K562 (cell line): ENCODE measurements at regions not wholly inside any gene's neighbourhood (a gene's known extent, or its start where the extent isn't known, plus 50 kb on each side); places are given as distances from the start of the nearest gene placed in this dataset.
"Not testable (repeated sequence)": the region's sequence is repeated elsewhere in the genome, so short reads cannot be mapped to it uniquely, and the experiment has no call there.

Experiments
- ATAC-seq: fragments of 200-7000 bp; cut with Tn5 transposase; 3 replicates; pipeline ENCODE4 v1.9.1; 2020; ENCODE audit warnings: moderate library complexity
- BruUV-seq: library from RNA; stranded (reverse); fragments of 400-500 nt; replicated peaks from 2 replicates; lab custom pipeline; 2021; lab: Mats Ljungman, UMichigan
- CTCF ChIA-PET: fragments of 300-600 bp; formaldehyde crosslinking; extraction: SDS; loops from one replicate; lab custom pipeline; 2021; ENCODE audit warnings: low intra/inter-chr PET ratio; lab: Yijun Ruan, JAX
- POLR2A ChIA-PET: fragments of 300-600, 350-650 bp; sonication (Branson Sonifier 250); formaldehyde crosslinking; extraction: SDS; loops from one replicate; lab custom pipeline; 2021; ENCODE audit warnings: antibody characterized with exemption, inconsistent platforms; lab: Yijun Ruan, JAX
- DNase-seq, 4 experiments: peaks; one replicate each; pipeline versions ENCODE4 v3.0.0 to v3.0.0-alpha.2; 2011 to 2018; ENCODE audit warnings: low spot score in 3 of 4, mixed read lengths in 3 of 4; ENCODE audit errors: extremely low read depth in 1 of 4
- FAIRE-seq: peaks from 2 replicates; lab custom pipeline; 2011; peaks lifted over from hg19 to GRCh38; lab: Jason Lieb, UNC
- H2AFZ ChIP-seq: 2 replicates; pipeline ENCODE4 v1.6.0; 2011; ENCODE audit warnings: low read depth, low read length, control low read depth, inconsistent platforms
- H3K27ac ChIP-seq: fragments of 200-600 bp; 3 replicates; pipeline ENCODE4 v1.8.0; 2011; ENCODE audit warnings: low read depth, mild to moderate bottlenecking, control low read depth, inconsistent platforms, low read length, moderate library complexity, mixed read lengths; ENCODE audit errors: extremely low read depth
- H3K27me3 ChIP-seq, 2 experiments: fragments of 300-600 bp in 1 of 2; 2 replicates in 1 of 2; 3 replicates in 1 of 2; pipeline versions ENCODE4 v1.6.0 to v1.8.0; 2011; ENCODE audit warnings: inconsistent platforms in 2 of 2, low read length in 2 of 2, mild to moderate bottlenecking in 1 of 2, mixed read lengths in 1 of 2, moderate library complexity in 1 of 2; ENCODE audit not compliant: control insufficient read depth in 2 of 2, insufficient read depth in 2 of 2
- H3K36me3 ChIP-seq: fragments of 300-600 bp; 3 replicates; pipeline ENCODE4 v1.8.0; 2011; ENCODE audit warnings: mild to moderate bottlenecking, low read length, inconsistent platforms; ENCODE audit not compliant: control insufficient read depth, insufficient read depth
- H3K4me1 ChIP-seq, 2 experiments: fragments of 200-600 bp in 1 of 2; replicated peaks in 1 of 2; 2 replicates in 1 of 2; 3 replicates in 1 of 2; pipeline versions ENCODE4 v1.5.1 to v1.8.0; 2011; ENCODE audit warnings: inconsistent platforms in 2 of 2, low read length in 2 of 2, mild to moderate bottlenecking in 1 of 2, mixed read lengths in 1 of 2, moderate library complexity in 1 of 2; ENCODE audit not compliant: control insufficient read depth in 2 of 2, insufficient read depth in 2 of 2
- H3K4me2 ChIP-seq: 2 replicates; pipeline ENCODE4 v1.6.1; 2011; ENCODE audit warnings: low read length, control low read depth, inconsistent platforms, mixed read lengths; ENCODE audit not compliant: insufficient read depth
- H3K4me3 ChIP-seq: fragments of 200-600 bp; sonication (generic), shearing (Covaris generic); 2 replicates; pipeline ENCODE4 v1.5.1; 2016; ENCODE audit warnings: control low read depth, inconsistent platforms
- H3K79me2 ChIP-seq: fragments of 200-600 bp; 3 replicates; pipeline ENCODE4 v1.8.0; 2011; ENCODE audit warnings: low read length, inconsistent platforms; ENCODE audit not compliant: control insufficient read depth, insufficient read depth
- H3K9ac ChIP-seq, 2 experiments: 2 replicates each; pipeline versions ENCODE4 v1.6.0 to v1.6.1; 2011; ENCODE audit warnings: low read depth in 2 of 2, low read length in 2 of 2, control low read depth in 1 of 2, inconsistent platforms in 1 of 2, mild to moderate bottlenecking in 1 of 2, mixed read lengths in 1 of 2; ENCODE audit not compliant: insufficient read depth in 1 of 2
- H3K9me1 ChIP-seq: one replicate; pipeline ENCODE4 v1.6.0; 2011; ENCODE audit warnings: inconsistent platforms, mild to moderate bottlenecking, low read length, moderate library complexity; ENCODE audit not compliant: control insufficient read depth, insufficient read depth
- H3K9me3 ChIP-seq: replicated peaks from 2 replicates; pipeline ENCODE4 v1.5.1; 2011; ENCODE audit warnings: low read depth, low read length, inconsistent platforms; ENCODE audit not compliant: control insufficient read depth, insufficient read depth
- H4K20me1 ChIP-seq: replicated peaks from 2 replicates; pipeline ENCODE4 v1.6.1; 2011; ENCODE audit warnings: low read length, inconsistent platforms, mixed read lengths; ENCODE audit not compliant: control insufficient read depth, insufficient read depth
- MLX ChIP-seq, 2 experiments: fragments of 450-650 bp in 1 of 2; sonication (generic) in 1 of 2; formaldehyde crosslinking; conservative IDR thresholded peaks; 2 replicates each; pipeline versions ENCODE4 v1.4.0 to v1.8.1; 2020 to 2022; ENCODE audit warnings: mild to moderate bottlenecking in 1 of 2, missing genetic modification reagents in 1 of 2
- NCOA6 ChIP-seq: fragments of 450-650 bp; IDR thresholded peaks from 2 replicates; pipeline ENCODE4 v1.6.1; 2017; ENCODE audit warnings: mild to moderate bottlenecking
- RBM15 ChIP-seq: fragments of 200-400 bp; formaldehyde crosslinking; IDR thresholded peaks from 2 replicates; pipeline ENCODE4 v1.6.1; 2018; ENCODE audit warnings: mild to moderate bottlenecking, low read length, moderate library complexity; ENCODE audit not compliant: insufficient read depth
- SNRNP70 ChIP-seq: fragments of 200-400 bp; formaldehyde crosslinking; optimal IDR thresholded peaks from 2 replicates; pipeline ENCODE3; 2017; ENCODE audit warnings: low read depth, low read length
- ZNF311 ChIP-seq: fragments of 250-450 bp; sonication (Bioruptor Pico); IDR thresholded peaks from 2 replicates; pipeline ENCODE4 v1.4.0; 2020; ENCODE audit warnings: mild to moderate bottlenecking, moderate library complexity
- WGBS: fragments of 100-300 bp; shearing (Covaris generic); methylation state at CpG from one replicate; pipeline ENCODE4 v1.1.6; 2016; ENCODE audit warnings: low coverage, mixed read lengths; ENCODE audit not compliant: insufficient coverage; ENCODE audit errors: missing lambda C conversion rate; 5-methylcytosine and 5-hydroxymethylcytosine counted together
- in situ Hi-C: fragments of 300-500 bp; cut with MboI; formaldehyde crosslinking; loops from 4 replicates; pipeline ENCODE4 v1.15.0; 2018; ENCODE audit warnings: inconsistent platforms, mixed read lengths
- intact Hi-C: fragments of 100-400 bp; cut with micrococcal nuclease; formaldehyde crosslinking; loops from 2 replicates; pipeline ENCODE4 v1.14.2; 2022

GRCh38 chr13:65330287-65330686 is 1899.8 kb downstream of the PCDH9 start (continued):
- TF ChIP-seq SNRNP70 (no peak), MLX (CRISPR knock-in tag; conservative IDR thresholded peaks at IDR 0.05) (no peak), ZNF311 (CRISPR knock-in tag) (no peak), RBM15 (no peak), NCOA6 (no peak)

DNA sequence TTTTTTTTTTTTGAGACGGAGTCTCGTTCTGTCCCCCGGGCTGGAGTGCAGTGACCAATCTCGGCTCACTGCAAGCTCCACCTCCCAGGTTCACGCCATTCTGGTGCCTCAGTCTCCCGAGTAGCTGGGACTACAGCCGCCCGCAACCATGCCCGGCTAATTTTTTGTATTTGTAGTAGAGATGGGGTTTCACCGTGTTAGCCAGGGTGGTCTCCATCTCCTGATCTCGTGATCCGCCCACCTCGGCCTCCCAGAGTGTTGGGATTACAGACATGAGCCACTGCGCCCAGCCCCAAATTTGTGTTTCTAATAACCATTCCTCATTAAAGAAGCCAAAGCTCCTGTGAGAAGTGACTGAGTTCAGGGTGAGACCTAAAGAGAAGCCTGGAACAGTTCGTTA is 1906.9 kb downstream of the PCDH9 start:
- DNase-seq, H3K4me1 ChIP-seq, H4K20me1 ChIP-seq, H3K27me3 ChIP-seq, intact Hi-C loops, in situ Hi-C loops, ATAC-seq, H3K36me3 ChIP-seq, H3K4me3 ChIP-seq, H3K9ac ChIP-seq, H3K4me2 ChIP-seq, H3K79me2 ChIP-seq, CTCF ChIA-PET, BruUV-seq, H3K27ac ChIP-seq, H3K9me1 ChIP-seq, H3K9me3 ChIP-seq, H2AFZ ChIP-seq, POLR2A ChIA-PET, FAIRE-seq: not testable (repeated sequence)
- WGBS, result 3% methylated on average over 5 of the region's 15 CpGs

DNA sequence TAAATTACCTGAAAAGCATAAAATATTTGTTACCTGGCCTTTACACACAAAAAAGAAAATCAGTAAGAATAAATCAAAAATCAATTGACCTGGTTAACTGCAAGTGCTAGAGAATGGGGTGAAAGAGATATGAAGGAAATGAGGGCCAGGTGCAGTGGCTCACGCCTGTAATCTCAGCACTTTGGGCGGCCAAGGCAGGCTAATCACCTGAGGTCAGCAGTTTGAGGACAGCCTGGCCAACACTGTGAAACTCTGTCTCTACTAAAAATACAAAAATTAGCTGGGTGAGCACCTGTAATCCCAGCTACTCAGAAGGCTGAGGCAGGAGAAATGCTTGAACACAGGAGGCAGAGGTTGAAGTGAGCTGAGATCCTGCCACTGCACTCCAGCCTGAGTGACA is 1908.7 kb downstream of the PCDH9 start:
- H3K27me3 ChIP-seq, DNase-seq, H3K4me1 ChIP-seq, POLR2A ChIA-PET, ATAC-seq, H3K4me2 ChIP-seq, H3K9ac ChIP-seq, H3K9me3 ChIP-seq, CTCF ChIA-PET, H3K79me2 ChIP-seq, FAIRE-seq, BruUV-seq, H2AFZ ChIP-seq, H3K27ac ChIP-seq, H3K36me3 ChIP-seq, intact Hi-C loops, H4K20me1 ChIP-seq, in situ Hi-C loops, H3K9me1 ChIP-seq, H3K4me3 ChIP-seq: not testable (repeated sequence)
- 0% methylated on average over 1 of the region's 2 CpGs for WGBS
